ENCODE measurements at regions not wholly inside any gene's neighbourhood (a gene's known extent, or its start where the extent isn't known, plus 50 kb on each side); places are given as distances from the start of the nearest gene placed in this dataset.

DNA sequence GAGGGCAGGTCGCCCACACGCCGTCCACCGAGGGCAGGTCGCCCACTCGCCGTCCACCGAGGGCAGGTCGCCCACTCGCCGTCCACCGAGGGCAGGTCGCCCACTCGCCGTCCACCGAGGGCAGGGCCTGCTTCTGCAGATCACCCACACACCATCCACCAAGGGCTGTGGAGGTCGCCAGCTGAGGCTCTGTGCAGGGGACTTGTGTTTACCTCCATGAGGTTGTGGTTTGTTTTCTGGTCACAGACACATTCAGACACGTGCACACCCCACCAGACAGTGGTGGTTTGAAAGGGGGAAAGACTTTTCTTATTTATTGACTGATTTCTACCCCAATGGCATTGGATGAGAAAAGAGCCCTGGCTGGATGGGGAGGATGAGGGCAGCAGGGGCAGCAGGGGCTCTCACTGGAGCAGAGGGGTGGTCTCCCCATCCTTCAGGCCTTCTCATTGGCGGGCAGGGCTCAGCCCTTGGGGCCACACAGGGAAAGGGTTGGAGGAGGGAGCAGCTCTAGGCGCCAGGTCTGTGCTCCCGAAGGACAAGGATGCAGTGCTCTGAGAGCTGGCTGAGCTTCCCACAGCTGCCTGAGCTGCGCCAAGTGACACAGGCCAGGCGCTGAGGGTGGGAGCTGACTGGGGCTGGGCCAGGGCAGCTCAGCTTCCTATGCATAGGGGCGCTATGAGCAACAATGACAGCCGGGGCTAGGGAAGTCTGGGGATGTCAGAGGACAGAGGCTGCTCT lies 252.6 kb upstream of the B3GAT1 start:
- Histone ChIP-seq H3K4me1 (ENCODE audit: insufficient read depth, low read length, poor library complexity, severe bottlenecking) (no peaks in the 10 kb centered on the region), H2AFZ (ENCODE audit: low read length) (no peak overlapping the region), H3K4me2 (ENCODE audit: low read depth, low read length, poor library complexity, severe bottlenecking) (no peak overlapping the region), H3K4me3 (ENCODE audit: low read length, poor library complexity, severe bottlenecking) (no peak overlapping the region), H3K36me3 (ENCODE audit: insufficient read depth, low read length) (no peaks in the 10 kb centered on the region), H3K9me3 (ENCODE audit: insufficient read depth, low read depth, low read length) (peaks cover 24% of the 10 kb centered on the region; the same call in 1 of the 2 replicates), H3K27me3 (ENCODE audit: insufficient read depth, low read length, poor library complexity, severe bottlenecking) (no peaks in the 10 kb centered on the region), H4K20me1 (ENCODE audit: insufficient read depth, low read length, poor library complexity, severe bottlenecking) (no peaks in the 10 kb centered on the region), H3K79me2 (ENCODE audit: insufficient read depth, low read length) (no peaks in the 10 kb centered on the region), H3F3A (ENCODE audit: low read depth) (no peaks in the 10 kb centered on the region), H3K9me2 (replicated peaks; ENCODE audit: low read depth, low read length) (no peaks in the 10 kb centered on the region), H3K9ac (ENCODE audit: low read depth, low read length, poor library complexity, severe bottlenecking) (no peak overlapping the region)
- TF ChIP-seq, protein P1, sequence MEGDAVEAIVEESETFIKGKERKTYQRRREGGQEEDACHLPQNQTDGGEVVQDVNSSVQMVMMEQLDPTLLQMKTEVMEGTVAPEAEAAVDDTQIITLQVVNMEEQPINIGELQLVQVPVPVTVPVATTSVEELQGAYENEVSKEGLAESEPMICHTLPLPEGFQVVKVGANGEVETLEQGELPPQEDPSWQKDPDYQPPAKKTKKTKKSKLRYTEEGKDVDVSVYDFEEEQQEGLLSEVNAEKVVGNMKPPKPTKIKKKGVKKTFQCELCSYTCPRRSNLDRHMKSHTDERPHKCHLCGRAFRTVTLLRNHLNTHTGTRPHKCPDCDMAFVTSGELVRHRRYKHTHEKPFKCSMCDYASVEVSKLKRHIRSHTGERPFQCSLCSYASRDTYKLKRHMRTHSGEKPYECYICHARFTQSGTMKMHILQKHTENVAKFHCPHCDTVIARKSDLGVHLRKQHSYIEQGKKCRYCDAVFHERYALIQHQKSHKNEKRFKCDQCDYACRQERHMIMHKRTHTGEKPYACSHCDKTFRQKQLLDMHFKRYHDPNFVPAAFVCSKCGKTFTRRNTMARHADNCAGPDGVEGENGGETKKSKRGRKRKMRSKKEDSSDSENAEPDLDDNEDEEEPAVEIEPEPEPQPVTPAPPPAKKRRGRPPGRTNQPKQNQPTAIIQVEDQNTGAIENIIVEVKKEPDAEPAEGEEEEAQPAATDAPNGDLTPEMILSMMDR (conservative IDR thresholded peaks at IDR 0.05; ENCODE audit: low read length): no peak
- TF ChIP-seq EZH2phosphoT487 (IDR thresholded peaks at IDR 0.05; ENCODE audit: borderline replicate concordance): no peak

DNA sequence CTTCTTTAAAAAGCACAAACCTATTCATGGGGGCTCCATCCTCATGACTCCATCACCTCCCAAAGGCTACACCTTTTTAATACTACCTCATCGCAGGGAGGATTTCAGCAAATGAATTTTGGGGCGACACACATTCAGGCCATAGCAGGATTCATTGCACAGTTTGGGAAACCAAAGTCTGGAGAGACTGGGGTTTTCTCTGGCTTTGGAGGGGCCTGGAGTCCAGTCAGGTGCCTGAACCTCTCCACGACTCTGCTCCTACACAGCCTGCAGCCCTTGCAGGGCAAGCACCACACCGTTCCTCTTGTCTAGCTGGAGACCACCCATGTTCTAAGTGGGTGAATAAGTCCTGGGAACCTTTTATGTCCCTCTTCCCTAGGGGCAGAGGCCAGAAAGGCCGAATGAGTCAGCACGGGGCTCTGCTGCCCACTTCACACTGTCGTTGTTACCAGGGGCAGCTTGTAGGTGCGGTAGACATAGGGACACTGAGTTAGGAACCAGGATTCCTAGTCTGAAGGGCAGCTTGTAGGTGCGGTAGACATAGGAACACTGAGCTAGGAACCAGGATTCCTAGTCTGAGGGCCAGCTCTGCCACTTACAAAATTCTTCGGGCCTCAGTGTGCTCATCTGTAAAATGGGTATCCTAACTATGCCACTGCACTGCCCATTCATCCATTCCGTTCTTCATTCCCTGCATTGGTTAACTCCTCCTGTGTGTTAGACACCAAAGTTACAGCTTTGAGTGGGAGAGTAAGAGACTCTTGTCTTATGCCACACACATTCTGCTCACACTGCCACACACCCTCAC lies 251.7 kb upstream of the B3GAT1 start:
- Histone ChIP-seq H3K9ac (ENCODE audit: low read depth, low read length, poor library complexity, severe bottlenecking) (no peak overlapping the region), H3K4me2 (ENCODE audit: low read depth, low read length, poor library complexity, severe bottlenecking) (no peak overlapping the region), H2AFZ (ENCODE audit: low read length) (no peak overlapping the region), H3F3A (ENCODE audit: low read depth) (no peaks in the 10 kb centered on the region), H3K4me3 (ENCODE audit: low read length, poor library complexity, severe bottlenecking) (no peak overlapping the region), H3K27me3 (ENCODE audit: insufficient read depth, low read length, poor library complexity, severe bottlenecking) (no peaks in the 10 kb centered on the region), H3K4me1 (ENCODE audit: insufficient read depth, low read length, poor library complexity, severe bottlenecking) (no peaks in the 10 kb centered on the region), H3K9me3 (ENCODE audit: insufficient read depth, low read depth, low read length) (peaks cover 21% of the 10 kb centered on the region; the same call in 1 of the 2 replicates), H3K9me2 (replicated peaks; ENCODE audit: low read depth, low read length) (no peaks in the 10 kb centered on the region), H3K79me2 (ENCODE audit: insufficient read depth, low read length) (no peaks in the 10 kb centered on the region), H3K36me3 (ENCODE audit: insufficient read depth, low read length) (no peaks in the 10 kb centered on the region), H4K20me1 (ENCODE audit: insufficient read depth, low read length, poor library complexity, severe bottlenecking) (no peaks in the 10 kb centered on the region)
- TF ChIP-seq, protein P1 (conservative IDR thresholded peaks at IDR 0.05; ENCODE audit: low read length): no peak
- no peak for TF ChIP-seq EZH2phosphoT487 (IDR thresholded peaks at IDR 0.05; ENCODE audit: borderline replicate concordance)

DNA sequence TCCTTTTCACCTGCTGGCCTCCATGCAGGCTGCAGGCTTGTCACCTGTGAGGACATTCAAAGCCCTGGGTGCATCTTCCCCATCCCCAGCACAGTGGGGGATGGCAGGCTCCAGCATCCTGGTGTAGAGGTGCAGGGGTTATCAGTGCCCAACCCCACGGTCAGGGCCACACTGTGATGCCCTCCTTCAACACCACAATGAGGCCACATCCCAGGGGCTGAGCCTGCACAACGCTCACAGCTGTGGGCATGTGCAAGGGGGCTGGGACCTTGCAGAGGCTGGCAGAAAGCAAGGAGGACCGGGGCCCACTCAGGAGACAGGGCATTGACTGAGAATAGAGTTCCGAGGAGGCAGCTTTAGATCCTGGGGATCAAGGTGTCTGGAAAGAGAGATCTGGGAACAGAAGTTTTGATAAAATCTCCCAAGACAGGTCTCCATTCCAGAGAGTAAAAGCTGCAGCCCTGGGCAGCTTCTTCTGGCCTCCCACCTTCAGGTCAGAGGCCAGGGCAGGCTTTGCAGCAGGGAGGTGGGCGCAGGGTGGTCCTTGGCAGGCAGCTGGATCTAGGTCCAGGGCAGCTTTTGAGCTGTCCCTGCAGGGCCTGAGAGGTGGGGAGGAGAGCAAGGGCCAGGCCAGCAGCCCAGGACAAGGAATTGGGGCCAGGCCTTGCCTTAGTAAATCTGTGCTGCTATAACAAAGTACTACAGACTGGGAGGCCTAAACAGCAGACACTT lies 250.8 kb upstream of the B3GAT1 start:
- no peaks in the 10 kb centered on the region for H3K4me1 ChIP-seq (ENCODE audit: insufficient read depth, low read length, poor library complexity, severe bottlenecking)
- H3K4me3 ChIP-seq (ENCODE audit: low read length, poor library complexity, severe bottlenecking): no peak overlapping the region
- TF ChIP-seq, protein P1 (conservative IDR thresholded peaks at IDR 0.05; ENCODE audit: low read length): no peak
- no peak for TF ChIP-seq EZH2phosphoT487 (IDR thresholded peaks at IDR 0.05; ENCODE audit: borderline replicate concordance)
- H3K9me2 ChIP-seq (replicated peaks; ENCODE audit: low read depth, low read length): no peaks in the 10 kb centered on the region
- H3K9me3 ChIP-seq (ENCODE audit: insufficient read depth, low read depth, low read length): peaks cover 16% of the 10 kb centered on the region; the same call in 1 of the 2 replicates
- no peak overlapping the region for H2AFZ ChIP-seq (ENCODE audit: low read length)
- H3F3A ChIP-seq (ENCODE audit: low read depth): no peaks in the 10 kb centered on the region
- H4K20me1 ChIP-seq (ENCODE audit: insufficient read depth, low read length, poor library complexity, severe bottlenecking): no peaks in the 10 kb centered on the region
- H3K9ac ChIP-seq (ENCODE audit: low read depth, low read length, poor library complexity, severe bottlenecking): no peak overlapping the region
- no peaks in the 10 kb centered on the region for H3K79me2 ChIP-seq (ENCODE audit: insufficient read depth, low read length)
- no peaks in the 10 kb centered on the region for H3K27me3 ChIP-seq (ENCODE audit: insufficient read depth, low read length, poor library complexity, severe bottlenecking)
- no peaks in the 10 kb centered on the region for H3K36me3 ChIP-seq (ENCODE audit: insufficient read depth, low read length)
- H3K4me2 ChIP-seq (ENCODE audit: low read depth, low read length, poor library complexity, severe bottlenecking): no peak overlapping the region

Measured in Loucy (cell line).